Activated B cell treated with CpG ODN at 0.5 μM for 24 hours (primary cell): ENCODE measurements at regions not wholly inside any gene's neighbourhood (a gene's known extent, or its start where the extent isn't known, plus 50 kb on each side); places are given as distances from the start of the nearest gene placed in this dataset.

Experiments used
- ATAC-seq: fragments of 200-7000 bp; cut with Tn5 transposase; one replicate; pipeline ENCODE4 v1.10.0; 2021; ENCODE audit warnings: low read depth, mild to moderate bottlenecking, moderate library complexity
- CTCF ChIA-PET: fragments of 350-600 bp; sonication (Branson Sonifier 250); formaldehyde crosslinking; loops from one replicate; lab custom pipeline; 2021; ENCODE audit warnings: antibody characterized with exemption; lab: Charles Lee
- POLR2A ChIA-PET: fragments of 350-600 bp; sonication (Branson Sonifier 250); formaldehyde crosslinking; loops from one replicate; lab custom pipeline; 2021; ENCODE audit warnings: antibody characterized with exemption; lab: Charles Lee
- DNase-seq: peaks from one replicate; pipeline ENCODE4 v3.0.0; 2022
- H3K27ac Mint-ChIP-seq: one replicate; pipeline ENCODE4 v1.8.0; 2020; ENCODE audit warnings: mixed read lengths
- H3K27me3 Mint-ChIP-seq: one replicate; pipeline ENCODE4 v1.8.0; 2021; ENCODE audit warnings: mixed read lengths
- H3K36me3 Mint-ChIP-seq: one replicate; pipeline ENCODE4 v1.8.0; 2021; ENCODE audit warnings: low read depth, mixed read lengths
- H3K4me1 Mint-ChIP-seq: one replicate; pipeline ENCODE4 v1.8.0; 2021; ENCODE audit warnings: mixed read lengths
- H3K4me3 Mint-ChIP-seq: one replicate; pipeline ENCODE4 v1.8.0; 2020; ENCODE audit warnings: mild to moderate bottlenecking, mixed read lengths
- H3K9me3 Mint-ChIP-seq: one replicate; pipeline ENCODE4 v1.8.0; 2020; ENCODE audit warnings: mixed read lengths
- intact Hi-C: fragments of 100-400 bp; cut with micrococcal nuclease; formaldehyde crosslinking; loops from one replicate; pipeline ENCODE4 v1.15.1; 2024
- TF ChIP-seq, protein P1 (sequence below): fragments of 200-600 bp; IDR thresholded peaks from one replicate; pipeline ENCODE4 v1.8.0; 2022; ENCODE audit warnings: antibody characterized with exemption, mild to moderate bottlenecking

DNA sequence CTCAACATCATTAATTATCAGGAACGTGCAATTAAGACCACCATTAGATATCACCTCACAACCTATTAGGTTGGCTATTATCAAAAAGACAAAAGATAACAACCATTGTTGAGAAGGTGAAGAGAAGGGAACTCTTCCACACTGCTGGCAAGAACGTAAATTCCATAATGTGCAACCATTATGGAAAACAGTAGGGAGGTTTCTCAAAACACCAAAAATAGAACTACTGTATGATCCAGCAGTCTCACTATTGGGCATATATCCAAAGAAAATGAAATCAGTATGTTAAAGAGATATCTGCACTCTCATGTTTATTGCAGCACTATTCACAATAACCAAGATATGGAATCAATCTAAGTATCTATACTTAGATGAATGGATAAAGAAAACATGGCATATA, 51.6 kb upstream of the OR4E1 start:
- ChIA-PET POLR2A (no interaction called here), CTCF (no interaction called here)
- no peak overlapping the region for H3K27ac Mint-ChIP-seq
- H3K4me3 Mint-ChIP-seq: no peak overlapping the region
- no peaks in the 10 kb centered on the region for H3K36me3 Mint-ChIP-seq
- TF ChIP-seq, protein P1, sequence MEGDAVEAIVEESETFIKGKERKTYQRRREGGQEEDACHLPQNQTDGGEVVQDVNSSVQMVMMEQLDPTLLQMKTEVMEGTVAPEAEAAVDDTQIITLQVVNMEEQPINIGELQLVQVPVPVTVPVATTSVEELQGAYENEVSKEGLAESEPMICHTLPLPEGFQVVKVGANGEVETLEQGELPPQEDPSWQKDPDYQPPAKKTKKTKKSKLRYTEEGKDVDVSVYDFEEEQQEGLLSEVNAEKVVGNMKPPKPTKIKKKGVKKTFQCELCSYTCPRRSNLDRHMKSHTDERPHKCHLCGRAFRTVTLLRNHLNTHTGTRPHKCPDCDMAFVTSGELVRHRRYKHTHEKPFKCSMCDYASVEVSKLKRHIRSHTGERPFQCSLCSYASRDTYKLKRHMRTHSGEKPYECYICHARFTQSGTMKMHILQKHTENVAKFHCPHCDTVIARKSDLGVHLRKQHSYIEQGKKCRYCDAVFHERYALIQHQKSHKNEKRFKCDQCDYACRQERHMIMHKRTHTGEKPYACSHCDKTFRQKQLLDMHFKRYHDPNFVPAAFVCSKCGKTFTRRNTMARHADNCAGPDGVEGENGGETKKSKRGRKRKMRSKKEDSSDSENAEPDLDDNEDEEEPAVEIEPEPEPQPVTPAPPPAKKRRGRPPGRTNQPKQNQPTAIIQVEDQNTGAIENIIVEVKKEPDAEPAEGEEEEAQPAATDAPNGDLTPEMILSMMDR: no peak
- H3K4me1 Mint-ChIP-seq: peaks cover 2% of the 10 kb centered on the region
- peaks cover 31% of the 10 kb centered on the region for H3K27me3 Mint-ChIP-seq
- intact Hi-C loops: no loop called here
- DNase-seq (no peak), ATAC-seq (no peak)
- H3K9me3 Mint-ChIP-seq: no peaks in the 10 kb centered on the region

DNA sequence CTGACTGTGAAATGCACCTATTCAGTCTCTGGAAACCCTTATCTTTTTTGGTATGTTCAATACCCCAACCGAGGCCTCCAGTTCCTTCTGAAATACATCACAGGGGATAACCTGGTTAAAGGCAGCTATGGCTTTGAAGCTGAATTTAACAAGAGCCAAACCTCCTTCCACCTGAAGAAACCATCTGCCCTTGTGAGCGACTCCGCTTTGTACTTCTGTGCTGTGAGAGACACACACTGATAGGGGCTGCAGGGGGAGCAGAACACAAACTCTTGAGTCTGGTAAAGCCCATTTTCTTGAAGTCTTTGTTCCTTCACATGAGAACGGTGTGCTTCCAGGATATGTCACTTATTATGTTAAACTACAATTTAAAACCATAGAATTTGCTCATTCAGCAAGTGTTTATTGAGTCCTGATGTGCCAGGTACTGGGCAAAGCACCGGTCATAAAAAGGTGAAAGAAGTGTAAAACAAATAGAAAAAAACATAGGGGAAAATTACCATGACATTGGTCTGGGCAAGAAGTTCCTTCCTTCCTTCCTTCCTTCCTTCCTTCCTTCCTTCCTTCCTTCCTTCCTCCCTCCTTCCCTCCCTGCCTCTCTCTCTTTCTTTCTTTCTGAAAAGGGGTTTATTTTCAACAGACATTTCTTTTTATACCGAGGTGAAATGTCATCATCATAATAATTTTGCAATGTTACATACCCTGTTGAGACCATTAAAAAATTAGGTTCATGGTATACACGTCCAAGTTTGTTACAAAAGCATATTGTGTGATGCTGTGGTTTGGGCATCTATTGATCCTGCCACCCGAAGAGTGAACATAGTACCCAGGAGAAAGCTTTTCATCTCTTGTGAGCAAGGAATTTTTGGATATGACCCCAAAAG, 50.7 kb upstream of the OR4E1 start:
- ChIA-PET POLR2A (no interaction called here), CTCF (interaction anchor here (0.7 kb wide), 1 partner anchor 12 kb away, joined by 3 read pairs; no protein-coding TSS in a partner anchor)
- ATAC-seq (no peak), DNase-seq (no peak)
- H3K4me1 Mint-ChIP-seq: no peaks in the 10 kb centered on the region
- intact Hi-C loops: no loop called here
- H3K27me3 Mint-ChIP-seq: peaks cover 27% of the 10 kb centered on the region
- TF ChIP-seq, protein P1: no peak
- H3K36me3 Mint-ChIP-seq: no peaks in the 10 kb centered on the region
- no peak overlapping the region for H3K4me3 Mint-ChIP-seq
- no peak overlapping the region for H3K27ac Mint-ChIP-seq
- no peaks in the 10 kb centered on the region for H3K9me3 Mint-ChIP-seq

DNA sequence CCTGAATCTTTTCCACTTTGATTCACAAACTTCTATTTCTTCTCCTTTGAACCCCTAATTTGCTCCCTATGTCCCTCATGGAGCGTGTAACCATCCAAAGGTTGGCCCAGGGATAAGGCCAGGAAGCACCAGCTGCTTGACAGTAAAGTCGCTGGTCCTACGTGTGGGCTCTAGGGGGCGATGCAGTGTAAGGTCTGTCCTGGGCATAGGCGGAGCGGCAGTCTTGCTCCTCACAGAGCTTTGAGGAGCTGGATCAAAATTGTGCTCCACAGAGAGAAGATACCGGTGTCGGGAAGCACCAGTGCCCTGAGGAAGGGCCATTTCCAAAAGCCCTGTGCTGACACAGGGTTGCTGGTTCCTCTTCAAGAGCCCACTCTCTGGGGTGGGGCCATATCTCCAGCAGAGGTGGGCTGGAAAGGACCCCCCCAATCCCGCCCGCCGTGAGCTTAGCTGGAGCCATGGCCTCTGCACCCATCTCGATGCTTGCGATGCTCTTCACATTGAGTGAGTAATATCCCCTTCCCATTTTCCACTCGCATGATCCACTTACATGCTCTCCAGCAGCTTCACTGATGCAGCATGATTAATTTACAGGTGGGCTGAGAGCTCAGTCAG, 49.9 kb upstream of the OR4E1 start:
- intact Hi-C loops: no loop called here
- H3K9me3 Mint-ChIP-seq: no peaks in the 10 kb centered on the region
- H3K4me3 Mint-ChIP-seq: no peak overlapping the region
- H3K27me3 Mint-ChIP-seq: peaks cover 25% of the 10 kb centered on the region
- TF ChIP-seq, protein P1: no peak
- DNase-seq (no peak), ATAC-seq (no peak)
- H3K36me3 Mint-ChIP-seq: no peaks in the 10 kb centered on the region
- ChIA-PET POLR2A (no interaction called here), CTCF (interaction anchor here (0.7 kb wide), 1 partner anchor 11 kb away, joined by 3 read pairs; no protein-coding TSS in a partner anchor)
- no peaks in the 10 kb centered on the region for H3K4me1 Mint-ChIP-seq
- no peak overlapping the region for H3K27ac Mint-ChIP-seq
